GM12865 (cell line): ENCODE measurements at regions not wholly inside any gene's neighbourhood (a gene's known extent, or its start where the extent isn't known, plus 50 kb on each side); places are given as distances from the start of the nearest gene placed in this dataset.

Experiments used
- DNase-seq: peaks from one replicate; pipeline ENCODE4 v3.0.0; 2010; ENCODE audit warnings: low read depth
- H3K4me3 ChIP-seq: 2 replicates; pipeline ENCODE4 v1.5.1; 2011; ENCODE audit warnings: mild to moderate bottlenecking, low read depth, low read length, control low read depth
- CTCF ChIP-seq: IDR thresholded peaks from 2 replicates; pipeline ENCODE4 v1.5.1; 2011; ENCODE audit warnings: low read length, control low read depth, low read depth, inconsistent platforms; ENCODE audit not compliant: insufficient read depth; ENCODE audit errors: missing control alignments

- TF ChIP-seq CTCF: no peak
- H3K4me3 ChIP-seq: no peak overlapping the region
- no peak for DNase-seq
Measured at GRCh38 chr1:82840192-82840591, 1039.5 kb downstream of the ADGRL2 start.

- DNase-seq: no peak
- no peak for TF ChIP-seq CTCF
- no peak overlapping the region for H3K4me3 ChIP-seq
Measured at GRCh38 chr1:82837766-82838465, 1037.2 kb downstream of the ADGRL2 start.

GRCh38 chr1:82836973-82837680 lies 1036.4 kb downstream of the ADGRL2 start:
- DNase-seq: no peak
- H3K4me3 ChIP-seq: no peak overlapping the region
- no peak for TF ChIP-seq CTCF

GRCh38 chr1:82836213-82836972 lies 1035.7 kb downstream of the ADGRL2 start:
- no peak for DNase-seq
- H3K4me3 ChIP-seq: no peak overlapping the region
- no peak for TF ChIP-seq CTCF

GRCh38 chr1:82830690-82831380 lies 1030.1 kb downstream of the ADGRL2 start:
- no peak for DNase-seq
- H3K4me3 ChIP-seq: no peak overlapping the region
- no peak for TF ChIP-seq CTCF

- no peak for TF ChIP-seq CTCF
- DNase-seq: no peak
- H3K4me3 ChIP-seq: no peak overlapping the region
Measured at GRCh38 chr1:82829527-82829926, 1028.8 kb downstream of the ADGRL2 start.
